ENCODE measurements at regions not wholly inside any gene's neighbourhood (a gene's known extent, or its start where the extent isn't known, plus 50 kb on each side); places are given as distances from the start of the nearest gene placed in this dataset.

- Histone ChIP-seq H3K27ac (no peak overlapping the region), H3K27me3 (no peaks in the 10 kb centered on the region), H3K4me1 (peaks cover 0 to 12% (median 0%) of the 10 kb centered on the region in 9 donors), H3K4me3 (no peak overlapping the region), H3K9me3 (peaks cover 0 to 15% (median 4%) of the 10 kb centered on the region in 11 donors), H3K36me3 (no peaks in the 10 kb centered on the region)
- ATAC-seq, result no peak
- no peak for TF ChIP-seq CTCF (IDR thresholded peaks at IDR 0.05)
- WGBS, 2 donors, result 79 to 84% methylated on average over 4 of the region's 4 CpGs
- intact Hi-C loops (cut with DNase I), result no loop called here
- DNase-seq, result no peak
Measured at GRCh38 chr15:26102365-26102764, 239.2 kb upstream of the ATP10A start.

GRCh38 chr15:26101443-26101842 lies 238.3 kb upstream of the ATP10A start:
- 92 to 96% methylated on average over 3 of the region's 3 CpGs for WGBS, 2 donors
- Histone ChIP-seq H3K27ac (no peak overlapping the region), H3K36me3 (no peaks in the 10 kb centered on the region), H3K4me1 (peaks cover 0 to 12% (median 0%) of the 10 kb centered on the region in 9 donors), H3K9me3 (peaks cover 0 to 11% (median 1%) of the 10 kb centered on the region in 11 donors), H3K27me3 (no peaks in the 10 kb centered on the region), H3K4me3 (no peak overlapping the region)
- no peak for TF ChIP-seq CTCF (IDR thresholded peaks at IDR 0.05)
- no peak for ATAC-seq
- intact Hi-C loops (cut with DNase I), result no loop called here
- no peak for DNase-seq

DNA sequence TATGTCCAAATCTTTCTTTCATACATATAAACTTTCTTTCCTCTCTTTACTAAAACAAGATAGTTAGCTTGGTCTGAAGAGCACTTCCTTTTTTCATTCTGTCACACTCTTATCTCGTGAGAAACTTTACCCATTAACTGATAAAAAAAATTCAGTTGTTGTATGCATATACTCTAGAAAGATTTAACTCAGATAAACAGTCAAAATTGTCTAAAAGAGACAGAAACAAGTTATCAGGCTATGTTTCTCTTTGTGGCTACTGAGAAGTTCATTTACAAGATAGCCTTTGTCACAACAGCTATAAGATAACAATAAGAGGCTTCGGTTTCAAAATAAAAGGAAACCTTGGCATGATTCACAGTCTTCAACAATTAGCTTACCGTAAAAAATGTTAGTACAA lies 235.7 kb upstream of the ATP10A start:
- WGBS, 2 donors, result 29 to 35% methylated on average over 3 of the region's 3 CpGs
- intact Hi-C loops (cut with DNase I), result loop anchor here in 1 of 10 donors (5.0 kb wide), 1 partner anchor 592 kb away; no protein-coding TSS in a partner anchor
- ATAC-seq, result no peak

GRCh38 chr15:26097216-26097615 lies 234.1 kb upstream of the ATP10A start:
- 73 to 77% methylated on average over 6 of the region's 6 CpGs for WGBS, 2 donors
- ATAC-seq, result no peak
- Histone ChIP-seq H3K27ac (no peak overlapping the region), H3K36me3 (no peaks in the 10 kb centered on the region), H3K27me3 (peaks cover 0 to 24% (median 8%) of the 10 kb centered on the region in 7 donors), H3K9me3 (no peaks in the 10 kb centered on the region), H3K4me3 (no peak overlapping the region), H3K4me1 (no peaks in the 10 kb centered on the region)
- intact Hi-C loops (cut with DNase I), result loop anchor here in 1 of 10 donors (5.0 kb wide), 1 partner anchor 590 kb away; no protein-coding TSS in a partner anchor
- no peak for DNase-seq
- no peak for TF ChIP-seq CTCF (IDR thresholded peaks at IDR 0.05)

More for the DNA sequence above, 235.7 kb upstream of the ATP10A start:
- no peaks in the 10 kb centered on the region for H3K9me3 ChIP-seq
- H3K27me3 ChIP-seq, result peaks cover 0 to 15% (median 4%) of the 10 kb centered on the region in 7 donors
- no peak for TF ChIP-seq CTCF (IDR thresholded peaks at IDR 0.05)
- H3K27ac ChIP-seq, result no peak overlapping the region
- peaks cover 0 to 10% (median 0%) of the 10 kb centered on the region in 9 donors for H3K4me1 ChIP-seq
- no peak overlapping the region for H3K4me3 ChIP-seq
- no peaks in the 10 kb centered on the region for H3K36me3 ChIP-seq
- DNase-seq, result no peak
